ENCODE measurements at regions not wholly inside any gene's neighbourhood (a gene's known extent, or its start where the extent isn't known, plus 50 kb on each side); places are given as distances from the start of the nearest gene placed in this dataset.

DNA sequence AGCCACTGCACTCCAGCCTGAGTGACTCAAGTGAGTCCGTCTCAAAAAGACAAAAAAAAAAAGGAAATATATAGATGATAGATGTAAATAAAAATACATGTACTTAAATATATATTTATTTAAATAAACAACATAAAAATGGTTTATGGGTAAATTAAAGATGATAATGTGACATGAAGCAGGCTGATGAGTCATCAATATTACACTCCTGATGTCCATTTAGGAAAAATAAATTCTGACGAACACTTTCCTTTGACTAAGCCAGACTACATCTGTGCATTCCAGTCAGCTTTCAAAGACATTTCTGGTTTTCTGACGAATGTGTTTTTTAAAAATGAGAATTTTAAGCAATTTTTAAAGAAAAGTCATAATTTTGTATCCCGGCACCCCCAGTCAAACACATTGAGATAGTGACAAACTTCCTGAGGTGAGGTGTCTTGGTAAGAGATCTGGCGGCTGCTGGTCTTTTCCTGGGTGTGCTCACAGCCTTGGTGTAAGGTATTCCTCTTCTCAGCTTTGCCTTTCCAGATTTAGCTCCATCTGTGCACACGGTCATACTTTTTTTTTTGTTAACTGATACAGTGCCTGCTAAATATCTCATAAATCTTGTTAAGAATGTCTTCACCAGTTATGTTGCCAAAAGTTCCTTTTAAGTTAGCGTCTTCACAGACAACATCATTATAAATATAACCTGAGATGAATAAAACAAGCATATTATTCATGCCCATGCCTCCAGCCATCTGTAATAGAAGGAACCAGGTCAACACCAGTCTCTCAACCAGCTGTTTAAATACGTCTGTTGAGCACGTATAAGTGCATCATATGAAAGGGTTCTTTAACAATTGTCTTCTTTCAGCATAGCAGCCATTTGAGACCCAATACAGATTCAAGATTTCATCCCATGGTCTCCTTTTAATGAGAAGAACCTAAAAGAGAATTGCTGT is 214.5 kb upstream of the PLD5 start:
- H3K4me3 ChIP-seq (ENCODE audit: low read length): no peak overlapping the region
- no peak for TF ChIP-seq ZNF274 (IDR thresholded peaks at IDR 0.05; ENCODE audit: low read depth, low read length)

- no peak for TF ChIP-seq ZNF274 (IDR thresholded peaks at IDR 0.05; ENCODE audit: low read depth, low read length)
- H3K4me3 ChIP-seq (ENCODE audit: low read length): no peak overlapping the region
Observed at GRCh38 chr1:242736611-242737010, 212.1 kb upstream of the PLD5 start.

DNA sequence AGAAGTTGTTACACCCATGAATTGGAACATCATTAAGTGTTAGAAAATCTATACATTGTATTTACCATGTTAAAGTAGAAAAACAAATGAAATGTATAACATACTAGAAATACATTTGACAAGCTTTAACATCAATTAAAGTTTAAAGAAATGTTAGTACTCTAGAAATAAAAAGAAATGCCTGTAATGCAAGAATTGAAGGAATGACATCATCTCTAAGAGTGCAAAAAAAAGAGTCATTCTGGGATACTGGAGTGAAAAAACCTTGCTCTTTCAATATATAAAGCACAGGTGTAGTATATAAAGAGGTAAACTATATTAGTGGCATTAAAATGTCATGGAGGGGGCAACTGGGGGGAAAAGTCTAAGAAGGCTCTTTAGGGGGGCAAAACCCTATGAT is 210.8 kb upstream of the PLD5 start:
- no peak for TF ChIP-seq ZNF274 (IDR thresholded peaks at IDR 0.05; ENCODE audit: low read depth, low read length)
- H3K4me3 ChIP-seq (ENCODE audit: low read length): no peak overlapping the region

DNA sequence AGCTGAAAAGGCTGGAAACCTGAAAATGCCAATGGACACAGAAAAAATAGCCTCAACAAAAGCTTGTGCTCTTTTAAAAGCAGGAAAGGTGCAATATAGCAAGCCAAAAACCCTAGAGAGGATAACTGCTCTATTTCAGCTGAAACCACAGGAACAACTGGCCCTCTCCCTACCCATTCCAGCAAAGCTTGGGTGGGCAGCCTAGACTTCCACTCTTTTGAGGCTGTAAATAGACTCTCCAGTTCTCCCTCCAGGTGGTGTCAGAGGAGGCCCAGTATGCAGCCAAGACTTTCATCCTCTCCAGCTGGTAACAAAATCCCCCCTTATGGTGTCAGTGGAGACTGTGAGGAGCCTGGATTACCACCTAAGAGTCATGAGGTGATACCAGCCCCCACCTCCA is 206.9 kb upstream of the PLD5 start:
- no peak for TF ChIP-seq ZNF274 (IDR thresholded peaks at IDR 0.05; ENCODE audit: low read depth, low read length)
- no peak overlapping the region for H3K4me3 ChIP-seq (ENCODE audit: low read length)

DNA sequence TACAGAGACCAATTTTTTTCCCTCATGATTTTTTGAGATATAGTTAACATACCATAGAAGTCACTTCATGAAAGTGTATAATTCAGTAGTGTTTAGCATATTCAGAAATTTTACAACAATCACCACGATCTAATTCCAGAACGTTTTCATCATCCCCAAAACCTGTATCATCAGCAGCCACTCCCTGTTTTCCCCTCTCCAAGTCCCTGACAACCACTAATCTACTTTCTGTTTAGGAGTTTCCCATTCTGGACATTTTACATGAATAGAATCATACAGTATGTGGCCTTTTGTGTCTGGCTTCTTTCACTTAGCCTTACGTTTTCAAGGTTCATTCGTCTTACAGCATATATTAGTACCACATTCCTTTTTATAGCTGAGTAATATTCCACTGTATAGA is 204.2 kb upstream of the PLD5 start:
- H3K4me3 ChIP-seq (ENCODE audit: low read length): no peak overlapping the region
- no peak for TF ChIP-seq ZNF274 (IDR thresholded peaks at IDR 0.05; ENCODE audit: low read depth, low read length)

DNA sequence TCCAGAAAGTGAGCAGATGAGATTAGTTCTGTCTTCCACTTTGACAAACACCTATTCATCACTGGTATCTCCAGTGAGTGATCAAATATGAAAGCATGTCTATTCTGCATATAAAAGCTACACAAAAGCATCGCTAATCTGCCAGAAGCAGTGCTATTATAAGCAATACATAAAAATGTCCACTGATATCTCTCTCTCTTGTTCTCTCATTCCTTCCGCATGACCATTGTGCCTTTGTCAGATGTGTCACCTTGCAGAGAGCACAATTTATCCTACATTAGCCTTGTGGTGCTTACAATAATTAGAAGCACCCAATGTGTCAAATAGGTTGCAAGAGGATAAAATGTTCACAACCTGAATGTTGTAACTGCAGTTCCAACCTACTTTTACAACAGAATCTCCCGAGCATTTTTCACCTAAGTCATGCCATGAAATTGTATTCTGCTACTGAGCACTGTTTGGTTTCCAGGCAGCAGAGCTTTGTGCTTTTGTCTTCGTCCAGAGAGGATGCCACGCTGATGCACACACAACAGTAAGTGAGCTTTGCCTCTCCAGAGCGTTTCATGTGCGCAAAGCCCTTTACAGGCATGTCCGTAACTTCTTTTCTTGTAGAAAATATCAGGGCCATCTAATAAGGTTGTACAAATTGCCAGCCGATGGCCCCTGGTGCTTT is 198.7 kb upstream of the PLD5 start:
- TF ChIP-seq ZNF274 (IDR thresholded peaks at IDR 0.05; ENCODE audit: low read depth, low read length): no peak

DNA sequence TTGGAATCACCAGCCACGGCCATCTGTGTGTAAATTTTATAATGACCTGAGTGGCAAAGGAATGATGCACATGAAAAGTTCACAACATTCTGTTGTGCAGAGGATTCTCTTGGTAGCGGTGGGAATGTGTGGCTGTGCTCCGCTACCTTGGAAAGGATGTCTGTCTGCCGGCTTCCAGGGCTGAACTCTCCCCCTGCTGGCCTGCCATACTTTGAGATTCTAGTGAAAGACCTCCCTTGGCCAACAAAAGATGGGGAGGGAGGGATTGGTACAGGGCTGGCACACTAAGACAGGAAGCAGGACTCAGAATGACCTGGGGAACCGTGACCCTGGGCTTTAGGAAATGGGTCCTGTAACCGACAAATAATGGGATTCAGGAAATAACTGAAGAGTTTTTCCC is 194.5 kb upstream of the PLD5 start:
- no peak overlapping the region for H3K4me3 ChIP-seq (ENCODE audit: low read length)
- no peak for TF ChIP-seq ZNF274 (IDR thresholded peaks at IDR 0.05; ENCODE audit: low read depth, low read length)

More for the DNA sequence above, 198.7 kb upstream of the PLD5 start:
- H3K4me3 ChIP-seq (ENCODE audit: low read length): no peak overlapping the region

- H3K4me3 ChIP-seq (ENCODE audit: low read length): no peak overlapping the region
- TF ChIP-seq ZNF274 (IDR thresholded peaks at IDR 0.05; ENCODE audit: low read depth, low read length): no peak
Observed at GRCh38 chr1:242712248-242712647, 187.8 kb upstream of the PLD5 start.

DNA sequence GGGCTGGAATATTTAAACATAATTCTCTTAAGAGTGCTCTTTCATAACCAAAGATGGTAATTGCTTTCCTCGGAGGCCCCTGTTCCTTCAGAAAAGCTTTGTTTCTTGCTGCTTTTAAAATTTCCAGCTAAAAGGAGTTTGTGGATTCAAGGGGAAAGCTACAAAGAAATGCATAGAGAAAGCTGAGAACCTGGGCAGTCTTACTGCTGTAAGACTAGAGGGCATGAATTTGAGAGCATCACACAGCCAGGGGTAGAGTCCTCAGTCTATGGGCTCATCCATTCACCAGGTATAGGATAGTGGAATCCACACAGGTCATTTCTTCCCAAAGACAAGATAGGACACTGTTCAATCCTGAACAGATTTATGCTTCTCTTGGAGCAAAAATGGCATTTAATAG is 186.3 kb upstream of the PLD5 start:
- H3K4me3 ChIP-seq (ENCODE audit: low read length): no peak overlapping the region

GRCh38 chr1:242710286-242710685 is 185.8 kb upstream of the PLD5 start:
- no peak for TF ChIP-seq ZNF274 (IDR thresholded peaks at IDR 0.05; ENCODE audit: low read depth, low read length)
- H3K4me3 ChIP-seq (ENCODE audit: low read length): no peak overlapping the region

More for the DNA sequence above, 186.3 kb upstream of the PLD5 start:
- TF ChIP-seq ZNF274 (IDR thresholded peaks at IDR 0.05; ENCODE audit: low read depth, low read length): no peak

- H3K4me3 ChIP-seq (ENCODE audit: low read length): no peak overlapping the region
- no peak for TF ChIP-seq ZNF274 (IDR thresholded peaks at IDR 0.05; ENCODE audit: low read depth, low read length)
Observed at GRCh38 chr1:242703467-242703866, 179.0 kb upstream of the PLD5 start.

DNA sequence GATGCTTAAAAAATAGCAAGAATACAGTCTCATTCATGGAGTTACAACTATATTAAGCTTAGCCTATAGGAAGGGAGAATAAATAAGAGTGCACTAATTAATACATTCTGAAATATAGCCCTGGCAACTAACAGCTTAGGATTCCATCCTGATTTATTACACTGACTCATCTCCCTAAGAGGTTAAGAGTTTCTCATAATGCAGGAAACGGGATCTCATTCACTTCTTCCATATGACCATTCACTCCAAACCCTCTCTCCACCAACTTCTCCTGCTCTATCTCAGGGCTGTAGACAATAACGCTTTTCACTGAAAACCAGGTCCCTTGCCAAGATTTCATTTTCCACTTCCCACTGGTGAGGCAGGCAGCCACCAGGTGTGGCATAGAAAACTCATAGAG is 168.5 kb upstream of the PLD5 start:
- TF ChIP-seq ZNF274 (IDR thresholded peaks at IDR 0.05; ENCODE audit: low read depth, low read length): no peak
- H3K4me3 ChIP-seq (ENCODE audit: low read length): no peak overlapping the region

DNA sequence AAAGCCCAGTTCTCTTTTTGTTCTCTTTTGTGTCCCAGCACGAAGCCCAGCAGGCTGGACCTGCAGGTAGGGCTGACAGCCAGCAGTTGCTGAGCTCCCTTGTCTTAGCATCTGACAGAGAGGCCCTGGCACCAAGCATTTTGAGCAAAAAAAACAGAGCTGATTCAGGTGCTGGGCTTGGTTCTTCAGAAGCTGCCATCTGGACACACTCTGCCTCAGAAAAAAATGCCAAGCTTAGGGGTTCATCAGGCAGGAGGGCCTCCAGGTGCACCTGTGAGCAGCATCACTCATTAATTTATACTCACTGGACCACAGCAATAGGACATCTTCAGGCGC is 167.1 kb upstream of the PLD5 start:
- no peak for TF ChIP-seq ZNF274 (IDR thresholded peaks at IDR 0.05; ENCODE audit: low read depth, low read length)

DNA sequence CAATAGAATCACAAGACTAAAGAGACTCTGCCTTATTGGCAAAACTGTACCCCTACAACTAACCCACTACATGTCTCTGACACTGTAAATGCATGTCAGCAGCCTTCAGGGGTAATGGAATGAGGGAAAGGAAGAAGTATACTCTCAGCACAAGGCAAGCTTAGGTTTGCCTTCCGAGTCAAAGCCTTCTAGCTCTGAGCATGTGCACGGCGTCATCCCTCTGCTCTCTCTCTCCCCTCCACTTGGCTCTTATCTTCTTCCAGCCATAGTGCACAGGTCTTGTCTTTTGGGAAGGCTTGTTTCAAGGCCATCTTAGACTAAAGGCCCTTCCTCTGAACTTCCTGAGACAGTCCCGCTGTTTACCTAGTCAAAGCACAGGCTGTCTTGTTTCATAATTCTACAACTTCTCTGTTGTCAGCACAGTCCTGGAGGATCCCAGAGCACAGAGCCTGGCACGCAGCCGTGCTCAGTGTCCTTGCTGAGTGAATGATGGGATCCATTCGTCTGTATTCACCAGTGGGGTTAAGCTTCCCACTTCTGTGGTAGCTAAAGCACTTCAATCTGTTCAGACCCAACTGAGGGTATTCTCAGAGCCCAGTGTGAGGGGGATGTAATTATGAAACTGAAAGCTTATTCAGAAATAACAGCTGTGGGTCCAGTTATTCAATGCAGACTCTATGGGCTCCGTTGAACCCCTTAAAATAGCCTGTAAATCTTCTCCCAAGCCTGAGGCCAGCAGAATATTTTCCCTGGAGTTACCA is 166.5 kb upstream of the PLD5 start:
- no peak overlapping the region for H3K4me3 ChIP-seq (ENCODE audit: low read length)

More for the DNA sequence above, 167.1 kb upstream of the PLD5 start:
- no peak overlapping the region for H3K4me3 ChIP-seq (ENCODE audit: low read length)

More for the DNA sequence above, 166.5 kb upstream of the PLD5 start:
- TF ChIP-seq ZNF274 (IDR thresholded peaks at IDR 0.05; ENCODE audit: low read depth, low read length): no peak
